ENCODE measurements at regions not wholly inside any gene's neighbourhood (a gene's known extent, or its start where the extent isn't known, plus 50 kb on each side); places are given as distances from the start of the nearest gene placed in this dataset.

- TF ChIP-seq ZNF274 (IDR thresholded peaks at IDR 0.05; ENCODE audit: low read depth, low read length) (no peak), YY1 (IDR thresholded peaks at IDR 0.05; ENCODE audit: insufficient read depth, insufficient read length) (no peak), SUZ12 (IDR thresholded peaks at IDR 0.05; ENCODE audit: extremely low read depth, insufficient read depth, insufficient read length) (no peak)
These were observed 64.8 kb upstream of the MAX start for GRCh38 chr14:65167072-65167645.
